SK-N-SH treated with all-trans-retinoic acid at 6 μM for 48 hours (cell line): ENCODE measurements at regions not wholly inside any gene's neighbourhood (a gene's known extent, or its start where the extent isn't known, plus 50 kb on each side); places are given as distances from the start of the nearest gene placed in this dataset.

Experiments used
- ATAC-seq: fragments of 200-7000 bp; cut with Tn5 transposase; 3 replicates; pipeline ENCODE4 v1.9.1; 2020; ENCODE audit warnings: mild to moderate bottlenecking, moderate library complexity
- BACH2 ChIP-seq: fragments of 250-450 bp; sonication (Bioruptor Pico); IDR thresholded peaks from 2 replicates; pipeline ENCODE4 v1.9.0; 2021; ENCODE audit warnings: mild to moderate bottlenecking, borderline replicate concordance
- CSDC2 ChIP-seq: fragments of 250-450 bp; sonication (Bioruptor Pico); IDR thresholded peaks from 2 replicates; pipeline ENCODE4 v1.5.0; 2020; ENCODE audit warnings: mild to moderate bottlenecking, moderate library complexity
- ESRRG ChIP-seq: fragments of 250-450 bp; sonication (Bioruptor Pico); IDR thresholded peaks from 2 replicates; pipeline ENCODE4 v1.6.1; 2021; ENCODE audit warnings: mild to moderate bottlenecking
- ISL1 ChIP-seq: fragments of 250-450 bp; sonication (Bioruptor Pico); IDR thresholded peaks from 2 replicates; pipeline ENCODE4 v2.1.2; 2022; ENCODE audit warnings: mild to moderate bottlenecking, moderate library complexity
- OSR1 ChIP-seq: fragments of 250-450 bp; sonication (Bioruptor Pico); IDR thresholded peaks from 2 replicates; pipeline ENCODE4 v1.8.0; 2022; ENCODE audit warnings: moderate library complexity, mild to moderate bottlenecking, inconsistent platforms
- POU6F1 ChIP-seq: fragments of 250-450 bp; sonication (Bioruptor Pico); IDR thresholded peaks from 2 replicates; pipeline ENCODE4 v1.8.0; 2021; ENCODE audit warnings: low read depth, mild to moderate bottlenecking, moderate library complexity, borderline replicate concordance
- PPARA ChIP-seq: fragments of 250-450 bp; sonication (Bioruptor Pico); IDR thresholded peaks from 2 replicates; pipeline ENCODE4 v1.5.0; 2020; ENCODE audit warnings: mild to moderate bottlenecking, borderline replicate concordance
- SNAI2 ChIP-seq: fragments of 250-450 bp; sonication (Bioruptor Pico); IDR thresholded peaks from 2 replicates; pipeline ENCODE4 v1.5.0; 2020; ENCODE audit warnings: mild to moderate bottlenecking, moderate library complexity
- TCF4 ChIP-seq: fragments of 250-450 bp; sonication (Bioruptor Pico); IDR thresholded peaks from 2 replicates; pipeline ENCODE4 v1.8.0; 2021; ENCODE audit warnings: mild to moderate bottlenecking, moderate library complexity, borderline replicate concordance
- TOX ChIP-seq: fragments of 250-450 bp; sonication (Bioruptor Pico); IDR thresholded peaks from 2 replicates; pipeline ENCODE4 v1.8.0; 2021; ENCODE audit warnings: mild to moderate bottlenecking, moderate library complexity, borderline replicate concordance
- ZC3H10 ChIP-seq: fragments of 250-450 bp; sonication (Bioruptor Pico); IDR thresholded peaks from 2 replicates; pipeline ENCODE4 v1.5.1; 2021; ENCODE audit warnings: mild to moderate bottlenecking, moderate library complexity
- ZFP3 ChIP-seq: fragments of 250-450 bp; sonication (Bioruptor Pico); IDR thresholded peaks from 2 replicates; pipeline ENCODE4 v1.5.0; 2020; ENCODE audit warnings: mild to moderate bottlenecking, moderate library complexity
- ZFP30 ChIP-seq: fragments of 450-650 bp; formaldehyde crosslinking; IDR thresholded peaks from 2 replicates; pipeline ENCODE4 v1.5.0; 2022; ENCODE audit warnings: mild to moderate bottlenecking, moderate library complexity
- ZNF565 ChIP-seq: fragments of 450-650 bp; formaldehyde crosslinking; conservative IDR thresholded peaks from 2 replicates; pipeline ENCODE4 v1.5.0; 2020; ENCODE audit warnings: low read depth, mild to moderate bottlenecking, moderate library complexity
- ZNF70 ChIP-seq: fragments of 450-650 bp; formaldehyde crosslinking; IDR thresholded peaks from 2 replicates; pipeline ENCODE4 v1.5.0; 2020; ENCODE audit warnings: mild to moderate bottlenecking, moderate library complexity
- ZNF8 ChIP-seq: fragments of 450-650 bp; formaldehyde crosslinking; IDR thresholded peaks from 2 replicates; pipeline ENCODE4 v1.5.0; 2020; ENCODE audit warnings: mild to moderate bottlenecking, moderate library complexity
- TF ChIP-seq, protein P1 (sequence below): fragments of 250-450 bp; sonication (Bioruptor Pico); IDR thresholded peaks from 2 replicates; pipeline ENCODE4 v1.5.1; 2021; ENCODE audit warnings: mild to moderate bottlenecking, moderate library complexity
- TF ChIP-seq, protein P2 (sequence below): fragments of 250-450 bp; sonication (Bioruptor Pico); IDR thresholded peaks from 2 replicates; pipeline ENCODE4 v1.5.0; 2020; ENCODE audit warnings: mild to moderate bottlenecking, moderate library complexity

DNA sequence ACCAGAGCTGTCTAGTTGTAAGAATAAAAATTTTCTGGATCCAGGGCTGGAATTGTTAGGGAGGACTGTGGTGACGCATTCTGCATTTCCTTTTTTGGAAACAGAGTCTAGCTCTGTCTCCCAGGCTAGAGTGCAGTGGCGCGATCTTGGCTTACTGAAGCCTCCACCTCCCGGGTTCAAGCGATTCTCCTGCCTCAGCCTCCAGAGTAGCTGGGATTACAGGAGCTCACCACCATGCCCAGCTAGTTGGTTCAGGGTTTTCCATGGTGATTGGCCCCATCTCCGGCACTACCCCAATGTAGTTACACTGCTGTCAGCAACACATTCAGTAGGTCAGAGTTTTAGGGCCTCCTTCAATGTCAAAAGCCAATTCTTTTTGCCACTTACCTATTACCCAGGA is 58.6 kb upstream of the RNF152 start:
- TF ChIP-seq, protein P1, sequence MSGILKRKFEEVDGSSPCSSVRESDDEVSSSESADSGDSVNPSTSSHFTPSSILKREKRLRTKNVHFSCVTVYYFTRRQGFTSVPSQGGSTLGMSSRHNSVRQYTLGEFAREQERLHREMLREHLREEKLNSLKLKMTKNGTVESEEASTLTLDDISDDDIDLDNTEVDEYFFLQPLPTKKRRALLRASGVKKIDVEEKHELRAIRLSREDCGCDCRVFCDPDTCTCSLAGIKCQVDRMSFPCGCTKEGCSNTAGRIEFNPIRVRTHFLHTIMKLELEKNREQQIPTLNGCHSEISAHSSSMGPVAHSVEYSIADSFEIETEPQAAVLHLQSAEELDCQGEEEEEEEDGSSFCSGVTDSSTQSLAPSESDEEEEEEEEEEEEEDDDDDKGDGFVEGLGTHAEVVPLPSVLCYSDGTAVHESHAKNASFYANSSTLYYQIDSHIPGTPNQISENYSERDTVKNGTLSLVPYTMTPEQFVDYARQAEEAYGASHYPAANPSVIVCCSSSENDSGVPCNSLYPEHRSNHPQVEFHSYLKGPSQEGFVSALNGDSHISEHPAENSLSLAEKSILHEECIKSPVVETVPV (CRISPR knock-in tag) = no peak
- TF ChIP-seq SNAI2 = no peak
- no peak for TF ChIP-seq POU6F1 (CRISPR knock-in tag)
- TF ChIP-seq TOX (CRISPR knock-in tag) = no peak
- TF ChIP-seq ZC3H10 (CRISPR knock-in tag) = no peak
- no peak for TF ChIP-seq ZFP3 (CRISPR knock-in tag)
- TF ChIP-seq ZFP30 = no peak
- TF ChIP-seq BACH2 (CRISPR knock-in tag) = no peak
- TF ChIP-seq ESRRG (CRISPR knock-in tag) = no peak
- TF ChIP-seq OSR1 (CRISPR knock-in tag) = no peak
- no peak for TF ChIP-seq ZNF565 (CRISPR knock-in tag)
- no peak for TF ChIP-seq PPARA
- no peak for TF ChIP-seq CSDC2
- TF ChIP-seq ZNF8 (CRISPR knock-in tag) = no peak
- TF ChIP-seq, all 23 proteins: peak for 0
- ATAC-seq = no peak

DNA sequence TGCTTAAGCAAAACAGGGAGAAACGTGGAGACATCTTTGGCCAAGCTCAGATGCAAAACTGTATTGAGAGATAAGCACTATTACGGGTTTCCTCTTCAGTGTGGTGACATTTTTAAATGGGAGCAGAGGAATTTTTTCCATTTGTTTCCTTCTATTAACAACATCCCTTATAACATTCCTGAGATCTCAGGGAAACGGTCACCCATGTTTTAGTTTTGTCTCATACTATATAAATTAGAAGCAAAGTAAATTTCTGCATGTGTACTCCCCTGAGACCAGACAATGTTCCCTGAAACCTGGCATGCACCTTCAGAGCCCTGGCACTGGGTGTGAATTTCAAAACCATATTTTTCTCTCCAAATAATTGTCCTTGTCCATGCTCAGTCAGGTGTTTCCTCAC is 57.6 kb upstream of the RNF152 start:
- TF ChIP-seq POU6F1 (CRISPR knock-in tag) = no peak
- TF ChIP-seq TCF4 (CRISPR knock-in tag) = no peak
- no peak for TF ChIP-seq ZNF70 (CRISPR knock-in tag)
- TF ChIP-seq ZNF8 (CRISPR knock-in tag) = no peak
- TF ChIP-seq, protein P2, sequence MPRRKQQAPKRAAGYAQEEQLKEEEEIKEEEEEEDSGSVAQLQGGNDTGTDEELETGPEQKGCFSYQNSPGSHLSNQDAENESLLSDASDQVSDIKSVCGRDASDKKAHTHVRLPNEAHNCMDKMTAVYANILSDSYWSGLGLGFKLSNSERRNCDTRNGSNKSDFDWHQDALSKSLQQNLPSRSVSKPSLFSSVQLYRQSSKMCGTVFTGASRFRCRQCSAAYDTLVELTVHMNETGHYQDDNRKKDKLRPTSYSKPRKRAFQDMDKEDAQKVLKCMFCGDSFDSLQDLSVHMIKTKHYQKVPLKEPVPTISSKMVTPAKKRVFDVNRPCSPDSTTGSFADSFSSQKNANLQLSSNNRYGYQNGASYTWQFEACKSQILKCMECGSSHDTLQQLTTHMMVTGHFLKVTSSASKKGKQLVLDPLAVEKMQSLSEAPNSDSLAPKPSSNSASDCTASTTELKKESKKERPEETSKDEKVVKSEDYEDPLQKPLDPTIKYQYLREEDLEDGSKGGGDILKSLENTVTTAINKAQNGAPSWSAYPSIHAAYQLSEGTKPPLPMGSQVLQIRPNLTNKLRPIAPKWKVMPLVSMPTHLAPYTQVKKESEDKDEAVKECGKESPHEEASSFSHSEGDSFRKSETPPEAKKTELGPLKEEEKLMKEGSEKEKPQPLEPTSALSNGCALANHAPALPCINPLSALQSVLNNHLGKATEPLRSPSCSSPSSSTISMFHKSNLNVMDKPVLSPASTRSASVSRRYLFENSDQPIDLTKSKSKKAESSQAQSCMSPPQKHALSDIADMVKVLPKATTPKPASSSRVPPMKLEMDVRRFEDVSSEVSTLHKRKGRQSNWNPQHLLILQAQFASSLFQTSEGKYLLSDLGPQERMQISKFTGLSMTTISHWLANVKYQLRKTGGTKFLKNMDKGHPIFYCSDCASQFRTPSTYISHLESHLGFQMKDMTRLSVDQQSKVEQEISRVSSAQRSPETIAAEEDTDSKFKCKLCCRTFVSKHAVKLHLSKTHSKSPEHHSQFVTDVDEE (CRISPR knock-in tag) = no peak
- no peak for TF ChIP-seq ZC3H10 (CRISPR knock-in tag)
- no peak for TF ChIP-seq OSR1 (CRISPR knock-in tag)
- TF ChIP-seq ISL1 (CRISPR knock-in tag) = no peak

DNA sequence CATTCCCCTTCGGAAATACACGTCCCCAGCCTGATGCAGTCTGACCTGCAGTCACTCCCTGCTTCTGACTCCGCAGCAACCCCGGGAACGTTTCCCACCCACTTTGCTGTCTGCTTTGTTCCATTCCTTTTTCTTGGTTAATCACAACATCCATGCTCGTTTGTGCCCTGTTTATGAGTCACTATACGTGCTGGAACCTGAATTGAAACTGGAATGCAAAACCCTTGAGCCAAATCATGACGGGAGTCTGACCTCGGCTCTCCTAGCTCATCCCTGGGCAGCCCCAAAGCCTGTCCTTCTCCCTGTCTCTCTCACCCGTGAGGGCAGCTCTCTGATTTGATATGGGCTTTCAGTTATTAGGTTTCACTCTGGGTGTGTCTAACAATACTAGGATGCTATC is 57.1 kb upstream of the RNF152 start:
- ATAC-seq = peak; percentile 32
- TF ChIP-seq ZFP30 (no peak), ZC3H10 (CRISPR knock-in tag) (no peak), CSDC2 (no peak), ZNF565 (CRISPR knock-in tag) (no peak)
- TF ChIP-seq, protein P2 (CRISPR knock-in tag) = no peak

More for the DNA sequence above, 57.6 kb upstream of the RNF152 start:
- no peak for ATAC-seq
